Endothelial cell of umbilical vein (primary cell): ENCODE measurements at regions not wholly inside any gene's neighbourhood (a gene's known extent, or its start where the extent isn't known, plus 50 kb on each side); places are given as distances from the start of the nearest gene placed in this dataset.
A peak's percentile ranks its signal among the peaks of the same experiment; 100 is the strongest.

Source experiments
- BruUV-seq: library from RNA; stranded (reverse); fragments of 400-500 nt; replicated peaks from 2 replicates; lab custom pipeline; 2021; lab: Mats Ljungman, UMichigan
- CTCF ChIA-PET: fragments of 300-600, 350-600 bp; sonication (Branson Sonifier 250); formaldehyde crosslinking; loops from one replicate; lab custom pipeline; 2021; ENCODE audit warnings: antibody characterized with exemption, inconsistent platforms; lab: Charles Lee
- POLR2A ChIA-PET: fragments of 300-600, 350-600 bp; sonication (Branson Sonifier 250); formaldehyde crosslinking; loops from one replicate; lab custom pipeline; 2021; ENCODE audit warnings: antibody characterized with exemption, inconsistent platforms; lab: Charles Lee
- DNase-seq: peaks from one replicate; pipeline ENCODE4 v3.0.0-alpha.2; 2011; ENCODE audit warnings: low read depth, low spot score
- FAIRE-seq: peaks from 2 replicates; lab custom pipeline; 2011; peaks lifted over from hg19 to GRCh38; lab: Jason Lieb, UNC
- H2AFZ ChIP-seq: 2 replicates; pipeline ENCODE4 v1.6.0; 2012; ENCODE audit warnings: low read depth, low read length, control low read depth, inconsistent platforms
- H3K27ac ChIP-seq: 2 replicates; pipeline ENCODE4 v1.5.1; 2011; ENCODE audit warnings: low read depth, mild to moderate bottlenecking, control low read depth, low read length, moderate library complexity; ENCODE audit not compliant: insufficient read depth
- H3K27me3 ChIP-seq, 2 experiments: 2 replicates each; pipeline versions ENCODE4 v1.6.0 to v1.6.1; 2011; ENCODE audit warnings: low read length in 2 of 2, mixed read lengths in 1 of 2; ENCODE audit not compliant: control insufficient read depth in 2 of 2, insufficient read depth in 2 of 2
- H3K36me3 ChIP-seq, 2 experiments: 2 replicates in 1 of 2; 3 replicates in 1 of 2; pipeline ENCODE4 v1.5.1; 2011; ENCODE audit warnings: low read length in 2 of 2, mild to moderate bottlenecking in 1 of 2, moderate library complexity in 1 of 2; ENCODE audit not compliant: control insufficient read depth in 2 of 2, insufficient read depth in 2 of 2; ENCODE audit errors: extremely low read depth in 1 of 2
- H3K4me1 ChIP-seq: 3 replicates; pipeline ENCODE4 v1.5.1; 2011; ENCODE audit warnings: mild to moderate bottlenecking, low read length; ENCODE audit not compliant: control insufficient read depth, insufficient read depth; ENCODE audit errors: extremely low read depth
- H3K4me2 ChIP-seq: 2 replicates; pipeline ENCODE4 v1.6.1; 2011; ENCODE audit warnings: low read length, control low read depth, mixed read lengths; ENCODE audit not compliant: insufficient read depth
- H3K4me3 ChIP-seq, 3 experiments: fragments of 200-600 bp in 1 of 3; sonication (generic), shearing (Covaris generic) in 1 of 3; replicated peaks in 1 of 3; 2 replicates each; pipeline ENCODE4 v1.5.1; 2011 to 2016; ENCODE audit warnings: control low read depth in 3 of 3, low read length in 3 of 3, mild to moderate bottlenecking in 2 of 3, inconsistent platforms in 1 of 3, low read depth in 1 of 3, moderate library complexity in 1 of 3; ENCODE audit not compliant: insufficient read depth in 1 of 3
- H3K79me2 ChIP-seq: 2 replicates; pipeline ENCODE4 v1.6.0; 2012; ENCODE audit warnings: low read length, inconsistent platforms; ENCODE audit not compliant: control insufficient read depth, insufficient read depth
- H3K9ac ChIP-seq: replicated peaks from 2 replicates; pipeline ENCODE3; 2011; ENCODE audit warnings: low read length, control low read depth; ENCODE audit not compliant: insufficient read depth; ENCODE audit errors: extremely low read depth
- H3K9me1 ChIP-seq: replicated peaks from 3 replicates; pipeline ENCODE4 v1.6.0; 2011; ENCODE audit warnings: mild to moderate bottlenecking, low read length; ENCODE audit not compliant: control insufficient read depth, insufficient read depth; ENCODE audit errors: extremely low read depth
- H3K9me3 ChIP-seq: replicated peaks from 2 replicates; pipeline ENCODE4 v1.5.1; 2012; ENCODE audit warnings: low read length, inconsistent platforms; ENCODE audit not compliant: control insufficient read depth, insufficient read depth
- H4K20me1 ChIP-seq: replicated peaks from 2 replicates; pipeline ENCODE3; 2011; ENCODE audit warnings: mild to moderate bottlenecking, low read length; ENCODE audit not compliant: control insufficient read depth, insufficient read depth; ENCODE audit errors: extremely low read depth
- CTCF ChIP-seq, 2 donors: IDR thresholded peaks; 1 replicate in 1 of 2; 2 replicates in 1 of 2; pipeline ENCODE4 v1.5.1; 2011; ENCODE audit warnings: low read length in 2 of 2, mild to moderate bottlenecking in 2 of 2, moderate library complexity in 2 of 2, control low read depth in 1 of 2, inconsistent platforms in 1 of 2, low read depth in 1 of 2; ENCODE audit not compliant: insufficient read depth in 1 of 2; ENCODE audit errors: extremely low read depth in 1 of 2
- EZH2 ChIP-seq: IDR thresholded peaks from 2 replicates; pipeline ENCODE4 v1.6.1; 2012; ENCODE audit warnings: borderline replicate concordance, low read depth, mild to moderate bottlenecking, moderate library complexity, low read length, inconsistent platforms; ENCODE audit not compliant: severe bottlenecking
- FOS ChIP-seq: IDR thresholded peaks from 2 replicates; pipeline ENCODE4 v1.6.1; 2011; ENCODE audit warnings: mild to moderate bottlenecking, low read length, moderate library complexity, borderline replicate concordance; ENCODE audit not compliant: insufficient read depth
- GATA2 ChIP-seq: IDR thresholded peaks from 2 replicates; pipeline ENCODE4 v1.7.0; 2011; ENCODE audit warnings: low read depth, mild to moderate bottlenecking, moderate library complexity, mixed read lengths, low read length; ENCODE audit not compliant: insufficient read length, insufficient read depth
- JUN ChIP-seq: IDR thresholded peaks from 2 replicates; pipeline ENCODE4 v1.6.1; 2011; ENCODE audit warnings: borderline replicate concordance, low read depth; ENCODE audit not compliant: insufficient read length, insufficient read depth
- MAX ChIP-seq: IDR thresholded peaks from 2 replicates; pipeline ENCODE4 v1.6.1; 2011; ENCODE audit not compliant: insufficient read depth, insufficient read length
- MYC ChIP-seq: IDR thresholded peaks from one replicate; pipeline ENCODE4 v1.6.1; 2011; ENCODE audit warnings: mild to moderate bottlenecking, low read depth, low read length
- POLR2A ChIP-seq: IDR thresholded peaks from 2 replicates; pipeline ENCODE4 v1.6.1; 2012; ENCODE audit warnings: low read depth, mild to moderate bottlenecking, control low read depth, low read length
- POLR2AphosphoS5 ChIP-seq: IDR thresholded peaks from 2 replicates; pipeline ENCODE4 v1.6.1; 2012; ENCODE audit warnings: low read depth, mild to moderate bottlenecking, control low read depth, low read length, moderate library complexity; ENCODE audit not compliant: insufficient read depth
- dilution Hi-C: fragments of 300-500 bp; cut with MboI; formaldehyde crosslinking; loops from one replicate; pipeline ENCODE4 v1.15.0; 2019; ENCODE audit warnings: low sequenced_read_pairs; ENCODE audit not compliant: extremely low pct_ligation_motif_present
- intact Hi-C: fragments of 100-400 bp; cut with micrococcal nuclease; formaldehyde crosslinking; loops from one replicate; pipeline ENCODE4 v1.10.0; 2022

GRCh38 chr13:89454681-89455080 is 1783.5 kb downstream of the SLITRK5 start:
- Histone ChIP-seq H3K36me3 (no peaks in the 10 kb centered on the region), H2AFZ (no peak overlapping the region), H3K9me3 (no peaks in the 10 kb centered on the region), H3K4me1 (peaks cover 21% of the 10 kb centered on the region), H3K4me2 (no peak overlapping the region), H3K9ac (no peak overlapping the region), H3K27me3 (no peaks in the 10 kb centered on the region), H3K79me2 (no peaks in the 10 kb centered on the region), H4K20me1 (no peaks in the 10 kb centered on the region), H3K27ac (no peak overlapping the region), H3K9me1 (no peaks in the 10 kb centered on the region), H3K4me3 (no peak overlapping the region)
- intact Hi-C loops (no loop called here), dilution Hi-C loops (no loop called here)
- TF ChIP-seq POLR2A: no peak
- no peak for TF ChIP-seq CTCF (IDR thresholded peaks at IDR 0.05; ENCODE audit: extremely low read depth in 1 of 2, insufficient read depth in 1 of 2, low read depth in 1 of 2, low read length in 2 of 2)
- TF ChIP-seq MAX: no peak
- TF ChIP-seq POLR2AphosphoS5: no peak
- no peak for TF ChIP-seq GATA2
- TF ChIP-seq MYC: no peak
- TF ChIP-seq JUN: no peak
- no peak for TF ChIP-seq EZH2
- no peak for TF ChIP-seq FOS
- BruUV-seq: no TSS peak
- POLR2A ChIA-PET: no interaction called here
- DNase-seq: peak; percentile 25
- CTCF ChIA-PET: no interaction called here
- no peak for FAIRE-seq
